ENCODE measurements at regions not wholly inside any gene's neighbourhood (a gene's known extent, or its start where the extent isn't known, plus 50 kb on each side); places are given as distances from the start of the nearest gene placed in this dataset.

GRCh38 chr1:83670909-83671565 lies 327.9 kb downstream of the TTLL7 start:
- no peak for DNase-seq

GRCh38 chr1:83641796-83642443 lies 357.0 kb downstream of the TTLL7 start:
- DNase-seq = no peak

- no peak for DNase-seq
Observed at GRCh38 chr1:83641206-83641658, 357.7 kb downstream of the TTLL7 start.

- DNase-seq = no peak
Observed at GRCh38 chr1:83639785-83640184, 359.1 kb downstream of the TTLL7 start.

- DNase-seq = no peak
Observed at GRCh38 chr1:83637586-83637985, 361.3 kb downstream of the TTLL7 start.

- no peak for DNase-seq
Observed at GRCh38 chr1:83637009-83637408, 361.9 kb downstream of the TTLL7 start.

GRCh38 chr1:83632906-83633305 lies 366.0 kb downstream of the TTLL7 start:
- no peak for DNase-seq

GRCh38 chr1:83631851-83632250 lies 367.1 kb downstream of the TTLL7 start:
- no peak for DNase-seq

GRCh38 chr1:83627045-83627444 lies 371.9 kb downstream of the TTLL7 start:
- DNase-seq = no peak

- no peak for DNase-seq
Observed at GRCh38 chr1:83626603-83627002, 372.3 kb downstream of the TTLL7 start.

GRCh38 chr1:83625646-83626045 lies 373.3 kb downstream of the TTLL7 start:
- no peak for DNase-seq

GRCh38 chr1:83620016-83620415 lies 378.9 kb downstream of the TTLL7 start:
- no peak for DNase-seq

- no peak for DNase-seq
Observed at GRCh38 chr1:83619170-83619896, 379.6 kb downstream of the TTLL7 start.

- DNase-seq = no peak
Observed at GRCh38 chr1:83617883-83618282, 381.0 kb downstream of the TTLL7 start.

GRCh38 chr1:83615370-83615769 lies 383.6 kb downstream of the TTLL7 start:
- DNase-seq = no peak

GRCh38 chr1:83606416-83606955 lies 392.4 kb downstream of the TTLL7 start:
- no peak for DNase-seq

GRCh38 chr1:83596331-83596730 lies 402.6 kb downstream of the TTLL7 start:
- no peak for DNase-seq

GRCh38 chr1:83593073-83593472 lies 405.9 kb downstream of the TTLL7 start:
- no peak for DNase-seq

GRCh38 chr1:83588140-83588539 lies 410.8 kb downstream of the TTLL7 start:
- no peak for DNase-seq

GRCh38 chr1:83583351-83584014 lies 415.4 kb downstream of the TTLL7 start:
- no peak for DNase-seq

GRCh38 chr1:83581747-83582146 lies 417.2 kb downstream of the TTLL7 start:
- DNase-seq = no peak

GRCh38 chr1:83574791-83575190 lies 424.1 kb downstream of the TTLL7 start:
- DNase-seq = no peak

- DNase-seq = no peak
Observed at GRCh38 chr1:83573776-83574175, 425.2 kb downstream of the TTLL7 start.

Data from CD4-positive, alpha-beta T cell treated with Interleukin-15 for 1 hour (primary cell).